ENCODE measurements at regions not wholly inside any gene's neighbourhood (a gene's known extent, or its start where the extent isn't known, plus 50 kb on each side); places are given as distances from the start of the nearest gene placed in this dataset.

GRCh38 chr2:204145263-204145751 lies 208.7 kb downstream of the ICOS start:
- TF ChIP-seq CTCF (IDR thresholded peaks at IDR 0.05): peak in 1 of 3 donors; percentile 56
- no peak for TF ChIP-seq POLR2A (IDR thresholded peaks at IDR 0.05)

Data from lower leg skin (tissue), 3 donors.